Superior temporal gyrus (tissue), 1 donor: ENCODE measurements at regions not wholly inside any gene's neighbourhood (a gene's known extent, or its start where the extent isn't known, plus 50 kb on each side); places are given as distances from the start of the nearest gene placed in this dataset.
"Not testable (repeated sequence)": the region's sequence is repeated elsewhere in the genome, so short reads cannot be mapped to it uniquely, and the experiment has no call there.

ENCODE experiments used
- DNase-seq: peaks from one replicate; pipeline ENCODE4 v3.0.0-alpha.2; 2016; ENCODE audit errors: extremely low spot score

- no peak for DNase-seq
These were observed 479.6 kb downstream of the CNTN3 start for GRCh38 chr3:74134831-74135230.

DNA sequence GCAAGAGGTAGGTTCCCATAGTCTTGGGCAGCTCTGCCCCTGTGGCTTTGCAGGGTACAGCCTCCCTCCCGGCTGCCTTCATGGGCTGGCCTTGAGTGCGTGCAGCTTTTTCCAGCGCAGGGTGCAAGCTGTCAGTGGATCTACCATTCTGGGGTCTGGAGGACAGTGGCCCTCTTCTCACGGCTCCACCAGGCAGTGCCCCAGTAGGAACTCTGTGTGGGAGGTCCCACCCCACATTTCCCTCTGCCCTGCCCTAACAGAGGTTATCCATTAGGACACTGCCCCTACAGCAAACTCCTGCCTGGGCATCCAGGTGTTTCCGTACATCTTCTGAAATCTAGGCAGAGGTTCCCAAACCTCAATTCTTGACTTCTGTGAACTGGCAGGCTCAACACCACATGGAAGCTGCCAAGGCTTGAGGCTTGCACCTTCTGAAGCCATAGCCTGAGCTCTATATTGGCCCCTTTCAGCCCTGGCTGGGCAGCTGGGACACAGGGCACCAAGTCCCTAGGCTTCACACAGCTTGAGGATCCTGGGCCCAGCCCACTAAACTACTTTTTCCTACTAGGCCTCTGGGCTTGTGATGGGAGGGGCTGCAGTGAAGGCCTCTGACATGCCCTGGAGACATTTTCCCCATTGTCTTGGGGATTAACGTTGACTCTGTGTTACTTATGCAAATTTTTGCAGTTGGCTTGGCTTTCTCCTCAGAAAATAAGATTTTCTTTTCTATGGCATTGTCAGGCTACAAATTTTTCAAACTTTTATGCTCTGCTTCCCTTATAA, 482.7 kb downstream of the CNTN3 start:
- not testable (repeated sequence) for DNase-seq

DNA sequence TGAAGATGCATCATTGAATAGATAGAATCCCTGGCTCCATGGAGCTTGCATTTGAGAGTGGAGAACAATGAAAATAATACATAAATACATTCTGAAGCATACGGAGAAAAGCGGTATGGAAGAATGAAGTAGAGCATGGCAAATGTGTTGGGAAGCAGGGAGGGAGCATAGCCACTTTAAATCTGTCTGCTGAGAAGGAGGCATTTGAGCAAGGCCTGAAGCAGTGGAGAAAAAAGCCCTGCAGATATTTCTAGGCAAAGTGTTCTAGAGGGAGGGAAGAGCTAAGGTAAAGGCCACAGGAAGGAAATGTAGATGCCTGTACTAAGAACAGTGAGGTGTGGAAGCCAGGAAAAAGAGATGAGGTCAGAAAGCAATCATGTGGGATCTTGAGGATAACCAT, 484.8 kb downstream of the CNTN3 start:
- no peak for DNase-seq

GRCh38 chr3:74129056-74129455, 485.4 kb downstream of the CNTN3 start:
- no peak for DNase-seq

DNA sequence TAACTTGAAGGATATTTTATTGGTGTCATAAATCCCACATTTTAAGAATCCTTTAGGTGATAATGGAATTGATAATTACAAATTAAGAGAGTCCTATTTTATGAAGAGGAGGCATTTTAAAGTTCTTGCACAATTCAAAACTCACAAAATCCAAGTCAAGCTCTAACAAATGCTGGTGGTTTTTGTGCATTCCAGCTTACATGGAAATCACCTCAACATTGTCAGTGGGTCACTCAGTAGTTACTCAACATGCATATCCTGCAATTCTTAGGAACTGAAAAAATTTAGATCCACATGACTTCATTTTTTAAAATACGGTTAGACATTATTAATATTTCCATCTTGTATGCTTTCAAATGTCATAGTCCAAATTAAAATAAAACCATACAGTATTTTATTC, 487.2 kb downstream of the CNTN3 start:
- DNase-seq, result no peak

- DNase-seq, result no peak
These were observed 489.7 kb downstream of the CNTN3 start for GRCh38 chr3:74124782-74125181.

DNA sequence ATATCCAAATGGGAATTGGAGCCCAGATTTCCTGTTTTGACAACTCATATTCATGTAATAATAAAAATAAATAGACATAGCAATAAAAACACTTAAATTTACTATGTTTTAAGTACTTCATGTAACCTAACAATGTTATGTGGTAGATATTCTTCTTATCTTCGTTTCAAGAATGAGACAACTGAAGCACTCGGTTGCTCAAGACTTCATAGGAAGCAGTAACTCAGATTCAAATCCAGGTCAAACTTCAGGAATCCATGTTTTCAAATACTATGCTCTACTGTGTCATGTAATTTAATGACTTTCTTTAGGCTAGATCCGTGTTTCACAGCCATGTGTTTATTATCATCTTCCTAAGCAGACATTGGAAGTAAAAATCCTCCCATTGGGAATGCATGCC, 492.2 kb downstream of the CNTN3 start:
- no peak for DNase-seq

- no peak for DNase-seq
These were observed 492.7 kb downstream of the CNTN3 start for GRCh38 chr3:74121761-74122160.

- DNase-seq, result no peak
These were observed 494.5 kb upstream of the PDZRN3 start for GRCh38 chr3:74119221-74119620.

- DNase-seq, result no peak
These were observed 491.2 kb upstream of the PDZRN3 start for GRCh38 chr3:74115906-74116305.

DNA sequence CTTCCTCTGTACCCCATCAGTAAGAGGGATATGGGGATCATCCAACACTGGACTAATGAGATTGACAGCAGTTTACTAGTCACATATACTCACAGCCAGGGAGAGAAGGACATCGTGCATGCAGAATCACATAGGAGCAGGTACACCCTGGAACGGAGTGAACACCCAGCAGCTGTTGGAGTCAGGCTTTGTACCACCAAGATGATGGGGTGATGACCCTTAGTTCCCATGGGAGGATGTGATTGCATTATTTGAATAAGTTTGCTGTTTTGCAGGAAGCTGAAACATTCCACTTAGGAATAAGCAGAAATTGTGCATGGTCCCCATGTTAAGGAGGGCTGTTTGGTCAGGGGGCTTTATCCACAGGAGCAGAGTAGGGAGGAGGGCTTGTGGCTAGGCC, 482.7 kb upstream of the PDZRN3 start:
- DNase-seq, result no peak

DNA sequence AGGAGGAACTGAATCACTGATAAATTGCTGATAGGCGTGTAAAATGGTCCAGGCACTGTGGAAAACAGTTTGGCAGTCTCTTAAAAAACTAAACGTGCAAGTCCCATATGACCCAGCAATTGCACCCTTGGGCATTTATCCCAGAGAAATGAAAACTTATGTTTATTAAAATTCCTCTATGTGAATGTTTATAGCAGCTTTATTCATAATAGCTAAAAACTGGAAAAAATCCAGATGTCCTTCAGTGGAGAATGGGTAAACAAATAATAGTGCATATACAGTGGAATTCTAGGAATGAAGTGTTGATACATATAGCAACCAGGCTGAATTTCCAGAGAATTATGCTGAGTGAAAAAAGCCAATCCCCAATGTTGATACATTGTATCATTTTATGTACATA, 482.2 kb upstream of the PDZRN3 start:
- DNase-seq, result no peak

GRCh38 chr3:74091204-74091603, 466.5 kb upstream of the PDZRN3 start:
- DNase-seq, result no peak

GRCh38 chr3:74089814-74090213, 465.1 kb upstream of the PDZRN3 start:
- DNase-seq, result no peak

DNA sequence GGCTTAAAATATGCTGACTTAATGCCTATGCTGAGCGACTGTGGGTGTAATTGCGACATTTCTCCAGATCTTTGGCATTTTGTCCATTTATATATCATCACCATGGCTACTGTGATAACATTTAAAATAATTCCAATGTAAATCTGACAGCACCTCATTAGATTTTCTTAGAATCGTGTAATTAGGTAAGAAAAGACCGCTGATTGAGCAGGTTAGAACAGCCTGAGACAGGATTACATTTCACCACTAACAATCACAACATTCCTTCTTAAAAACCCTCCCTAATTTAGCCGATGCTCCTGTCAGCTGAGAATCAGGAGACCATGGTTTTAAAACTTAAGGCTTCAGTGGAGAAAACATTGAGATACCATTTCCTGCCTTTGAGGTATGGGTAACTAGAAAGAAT, 455.3 kb upstream of the PDZRN3 start:
- DNase-seq, result peak; percentile 57

GRCh38 chr3:74075241-74075640, 450.5 kb upstream of the PDZRN3 start:
- no peak for DNase-seq

DNA sequence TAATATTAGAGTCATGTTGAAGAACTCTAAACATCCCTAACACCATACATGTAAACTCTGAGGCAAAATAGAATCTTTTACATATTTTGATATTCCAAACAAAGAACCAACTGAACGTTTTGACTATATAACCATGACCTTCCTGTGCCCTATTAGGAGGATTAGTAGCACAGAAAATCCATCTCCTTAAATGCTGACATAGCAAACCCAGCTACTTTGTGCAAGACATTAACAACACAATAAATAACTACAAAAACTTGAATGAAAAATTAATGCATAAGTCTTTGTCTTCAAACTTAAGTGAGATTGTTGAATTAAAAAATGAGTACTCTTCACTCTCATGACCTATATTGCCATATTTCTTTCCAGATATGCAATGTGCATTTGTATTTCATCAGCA, 450.0 kb upstream of the PDZRN3 start:
- no peak for DNase-seq

- DNase-seq, result peak; percentile 35
These were observed 442.6 kb upstream of the PDZRN3 start for GRCh38 chr3:74067296-74067695.

- DNase-seq, result no peak
These were observed 441.7 kb upstream of the PDZRN3 start for GRCh38 chr3:74066456-74066855.

DNA sequence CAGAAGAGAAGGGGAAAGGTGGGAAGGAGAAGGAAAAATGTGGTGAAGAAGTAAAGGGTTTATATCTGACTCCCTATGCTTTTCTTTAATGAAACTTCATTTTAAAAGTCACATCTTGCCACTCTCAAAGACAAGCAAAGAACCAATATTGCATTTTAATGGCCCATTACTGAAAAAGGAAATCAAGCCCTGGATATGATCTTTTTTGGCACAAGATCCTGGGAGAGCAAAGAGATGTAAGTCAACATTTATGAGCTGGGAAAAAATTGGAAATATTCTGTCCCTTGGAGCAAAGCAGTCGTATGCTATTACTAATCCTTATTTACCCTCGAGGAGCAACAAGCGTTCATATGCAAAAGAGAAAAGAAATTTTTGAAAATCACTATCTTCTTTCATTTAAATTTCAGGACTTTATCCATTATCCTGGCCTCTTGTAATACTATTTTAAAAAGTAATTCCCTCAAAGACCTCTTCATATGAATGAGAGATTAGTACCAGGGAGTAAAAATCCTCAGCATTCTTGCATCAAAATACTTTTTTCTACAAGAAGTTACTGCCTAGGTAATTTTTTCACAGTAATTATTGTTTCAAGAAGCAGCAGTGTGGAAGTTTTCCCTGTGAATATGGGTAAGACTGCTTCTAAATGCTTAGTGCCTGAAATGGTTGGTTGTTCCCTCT, 435.3 kb upstream of the PDZRN3 start:
- DNase-seq, result no peak

DNA sequence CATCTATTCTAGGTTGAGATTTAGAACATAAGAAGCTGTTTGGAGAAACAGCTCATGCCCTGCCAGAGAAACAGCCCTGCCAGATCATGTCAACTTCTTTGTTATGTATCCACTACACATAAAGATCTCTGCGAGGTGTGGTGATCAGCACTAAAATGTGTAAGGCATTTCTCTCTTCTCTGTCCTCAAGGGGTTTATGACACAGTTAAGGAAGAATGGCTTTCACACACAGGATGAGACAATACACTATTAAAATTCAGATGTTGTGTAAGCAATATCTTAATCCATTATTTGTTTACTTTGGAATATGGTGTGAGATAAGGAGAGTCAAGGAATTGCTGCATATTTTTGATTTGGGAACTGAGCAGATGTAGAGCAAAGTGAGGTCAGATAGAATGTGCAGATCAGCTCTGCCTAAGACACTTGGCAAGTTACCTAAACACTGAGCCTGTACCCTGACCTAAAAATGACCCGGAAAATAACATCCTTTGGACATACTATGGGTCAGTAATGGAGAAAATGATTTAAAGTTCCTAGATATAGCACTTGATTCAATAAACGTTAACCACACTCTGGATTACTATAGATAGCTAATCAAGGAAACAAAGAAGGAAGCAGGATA, 434.7 kb upstream of the PDZRN3 start:
- no peak for DNase-seq

DNA sequence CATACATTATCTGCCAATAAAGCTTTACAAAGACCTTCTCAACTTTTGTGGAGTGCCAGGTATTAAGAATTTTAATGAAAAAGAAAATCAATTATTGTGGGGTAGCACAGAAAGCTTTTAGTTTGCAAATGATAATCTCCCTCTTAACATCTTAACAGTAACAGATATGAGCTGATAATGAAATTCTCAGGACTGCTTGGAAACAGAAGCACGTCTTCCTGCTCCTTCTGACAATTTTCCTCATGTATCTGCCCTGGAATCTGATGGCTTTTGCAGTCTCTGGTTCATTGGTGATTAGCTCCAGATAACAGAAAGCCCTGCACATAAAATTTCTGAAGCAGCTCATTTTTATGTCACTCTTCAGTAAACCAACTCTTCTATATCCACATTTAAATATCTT, 432.4 kb upstream of the PDZRN3 start:
- no peak for DNase-seq

GRCh38 chr3:74055061-74055460, 430.3 kb upstream of the PDZRN3 start:
- DNase-seq, result no peak
